Fibroblast of gingiva (primary cell): ENCODE measurements at regions not wholly inside any gene's neighbourhood (a gene's known extent, or its start where the extent isn't known, plus 50 kb on each side); places are given as distances from the start of the nearest gene placed in this dataset.

ENCODE experiments used
- DNase-seq: peaks from one replicate; pipeline ENCODE4 v3.0.0-alpha.2; 2011; ENCODE audit warnings: low read depth

DNA sequence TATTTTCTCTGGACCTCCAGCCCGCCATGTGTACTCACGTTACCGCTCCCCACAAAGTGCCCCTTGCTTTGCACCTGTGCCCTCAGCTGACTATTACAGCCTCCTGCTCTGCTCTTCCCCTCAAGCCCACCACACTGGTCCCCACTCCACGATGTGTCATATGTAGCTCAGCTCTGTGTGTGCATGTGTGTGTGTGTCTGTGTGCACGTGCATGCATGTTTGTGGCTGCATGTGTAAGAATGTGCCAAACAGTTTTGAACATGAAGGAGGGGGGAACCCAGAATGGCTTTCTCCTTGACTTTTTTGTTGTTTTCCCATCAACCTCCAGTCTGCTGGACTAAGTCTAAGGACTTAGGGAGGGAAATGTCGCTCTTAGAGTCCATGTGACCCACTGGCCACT, 54.8 kb upstream of the BTRC start:
- no peak for DNase-seq

DNA sequence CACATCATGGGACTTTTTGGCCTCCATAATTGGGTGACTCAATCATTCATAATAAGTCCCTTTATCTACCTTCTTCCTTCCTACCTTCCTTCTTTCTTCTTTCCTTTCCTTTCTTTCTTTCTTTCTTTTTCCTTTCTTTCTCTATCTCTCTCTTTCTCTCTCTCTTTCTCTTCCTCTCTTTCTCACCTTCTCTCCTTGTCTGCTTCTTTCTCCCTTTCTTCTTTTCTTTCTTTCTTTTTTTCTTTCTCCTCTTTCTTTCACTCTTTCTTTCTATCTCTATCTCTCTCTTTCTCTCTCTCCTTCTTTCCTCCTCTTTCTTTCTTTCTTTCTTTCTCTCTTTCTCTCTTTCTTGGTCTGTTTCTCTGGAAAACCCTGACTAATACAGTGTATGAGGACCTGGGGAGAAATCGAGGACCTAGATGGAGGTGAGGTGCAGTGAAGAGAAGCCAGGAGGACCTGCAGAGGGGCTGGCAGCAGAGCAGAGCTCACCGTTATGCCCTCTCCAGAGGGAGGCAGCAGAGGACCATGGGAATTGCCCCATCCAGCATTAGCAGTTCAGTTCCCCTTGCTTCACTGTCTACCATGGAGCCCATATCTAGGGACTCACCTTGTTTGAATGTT, 52.7 kb upstream of the BTRC start:
- no peak for DNase-seq

DNA sequence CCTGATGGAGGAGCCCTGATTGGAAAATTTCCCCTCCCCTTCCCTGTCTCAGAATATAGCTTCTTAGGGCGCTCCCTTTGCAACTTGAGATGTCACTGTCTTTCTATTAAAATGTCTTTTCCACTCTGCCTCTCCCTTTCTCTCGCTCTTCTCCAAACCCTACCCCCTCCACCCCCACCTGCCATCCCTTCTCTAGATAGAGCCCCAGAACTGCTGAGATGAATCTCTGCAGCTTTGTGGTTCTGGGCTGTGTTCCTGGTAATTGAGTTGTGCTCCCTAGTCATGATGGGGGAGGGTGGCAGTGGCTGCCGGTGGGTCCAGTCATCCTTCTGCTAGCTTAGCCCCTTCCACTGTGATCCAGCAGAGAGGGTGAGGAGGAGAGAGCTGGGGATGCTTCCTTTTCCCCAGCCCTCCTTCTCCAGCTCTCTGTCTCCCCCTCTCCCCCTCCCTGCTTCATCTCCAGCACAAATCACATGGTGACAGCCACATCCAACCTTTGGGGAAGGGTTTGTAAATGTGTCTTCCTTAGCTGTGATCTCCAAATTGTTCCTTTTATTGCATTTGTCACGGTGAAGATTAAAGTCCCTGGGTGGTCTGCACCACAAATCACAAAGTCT, 50.8 kb upstream of the BTRC start:
- DNase-seq = no peak
